ENCODE measurements at regions not wholly inside any gene's neighbourhood (a gene's known extent, or its start where the extent isn't known, plus 50 kb on each side); places are given as distances from the start of the nearest gene placed in this dataset.

- TF ChIP-seq POLR2A (IDR thresholded peaks at IDR 0.05; ENCODE audit: low read length) (no peak), GATA1 (IDR thresholded peaks at IDR 0.05; ENCODE audit: low read depth, low read length) (no peak)
Measured at GRCh38 chr7:41189866-41190265, 513.0 kb downstream of the INHBA start.

All from erythroblast (primary cell).